SU-DHL-6 (cell line): ENCODE measurements at regions not wholly inside any gene's neighbourhood (a gene's known extent, or its start where the extent isn't known, plus 50 kb on each side); places are given as distances from the start of the nearest gene placed in this dataset.

ENCODE experiments used
- H2AFZ ChIP-seq: fragments of 200-600 bp; sonication (generic); 2 replicates; pipeline ENCODE4 v1.6.1; 2014; ENCODE audit warnings: low read depth, mild to moderate bottlenecking, moderate library complexity, mixed read lengths, antibody characterized with exemption, low read length; ENCODE audit not compliant: severe bottlenecking
- H3F3A ChIP-seq: fragments of 200-600 bp; shearing (Covaris generic); 2 replicates; pipeline ENCODE4 v1.6.0; 2016; ENCODE audit warnings: antibody characterized with exemption, mild to moderate bottlenecking; ENCODE audit not compliant: insufficient read depth
- H3K27ac ChIP-seq: fragments of 200-600 bp; sonication (generic); 2 replicates; pipeline ENCODE4 v1.5.1; 2016; ENCODE audit warnings: low read depth, mild to moderate bottlenecking, low read length, moderate library complexity, mixed read lengths
- H3K27me3 ChIP-seq: fragments of 200-600 bp; sonication (generic), shearing (Covaris generic); 2 replicates; pipeline ENCODE4 v1.6.0; 2014; ENCODE audit warnings: mild to moderate bottlenecking, low read length
- H3K36me3 ChIP-seq: fragments of 200-600 bp; sonication (generic); 2 replicates; pipeline ENCODE4 v1.6.1; 2014; ENCODE audit warnings: mild to moderate bottlenecking, low read length, mixed read lengths
- H3K4me2 ChIP-seq: fragments of 300-600, 200-600 bp; shearing (Covaris generic), sonication (generic); 2 replicates; pipeline ENCODE4 v1.6.0; 2014; ENCODE audit warnings: low read length, low read depth, mild to moderate bottlenecking; ENCODE audit not compliant: poor library complexity, severe bottlenecking
- H3K4me3 ChIP-seq: fragments of 200-600 bp; sonication (generic); 2 replicates; pipeline ENCODE4 v1.5.1; 2014; ENCODE audit warnings: antibody characterized with exemption, low read length, mild to moderate bottlenecking, mixed read lengths; ENCODE audit not compliant: insufficient read depth, poor library complexity, severe bottlenecking
- H3K79me2 ChIP-seq: fragments of 200-600 bp; sonication (generic); 2 replicates; pipeline ENCODE4 v1.6.1; 2014; ENCODE audit warnings: mild to moderate bottlenecking, low read length, moderate library complexity; ENCODE audit not compliant: insufficient read depth
- H3K9ac ChIP-seq: fragments of 200-600 bp; sonication (generic); 2 replicates; pipeline ENCODE4 v1.7.0; 2014; ENCODE audit warnings: mild to moderate bottlenecking, low read length
- H3K9me2 ChIP-seq: fragments of 200-600 bp; sonication (generic); replicated peaks from 2 replicates; pipeline ENCODE4 v1.6.1; 2014; ENCODE audit warnings: low read length; ENCODE audit not compliant: insufficient read depth
- H3K9me3 ChIP-seq: fragments of 200-600 bp; sonication (generic); 2 replicates; pipeline ENCODE4 v1.6.1; 2014; ENCODE audit warnings: low read length, mixed read lengths; ENCODE audit not compliant: insufficient read depth
- H4K20me1 ChIP-seq: fragments of 200-600 bp; sonication (generic); 2 replicates; pipeline ENCODE4 v1.6.1; 2014; ENCODE audit warnings: low read depth, mild to moderate bottlenecking, antibody characterized with exemption, low read length, moderate library complexity, mixed read lengths
- CTCF ChIP-seq: fragments of 200-600 bp; sonication (generic); IDR thresholded peaks from one replicate; pipeline ENCODE4 v1.5.1; 2017; ENCODE audit warnings: antibody characterized with exemption, mild to moderate bottlenecking, low read length, moderate library complexity; ENCODE audit not compliant: insufficient read depth, poor library complexity, severe bottlenecking
- EZH2phosphoT487 ChIP-seq: fragments of 200-600 bp; sonication (generic), shearing (Covaris generic); conservative IDR thresholded peaks from 2 replicates; pipeline ENCODE4 v1.6.1; 2018; ENCODE audit warnings: mild to moderate bottlenecking, antibody characterized with exemption, low read length, moderate library complexity, mixed read lengths

- Histone ChIP-seq H3K36me3 (no peaks in the 10 kb centered on the region), H3K9me2 (no peaks in the 10 kb centered on the region), H3K9me3 (no peaks in the 10 kb centered on the region), H3F3A (no peaks in the 10 kb centered on the region), H3K79me2 (no peaks in the 10 kb centered on the region), H2AFZ (no peak overlapping the region), H3K4me3 (no peak overlapping the region), H3K27ac (no peak overlapping the region), H3K9ac (no peak overlapping the region), H4K20me1 (no peaks in the 10 kb centered on the region), H3K4me2 (no peak overlapping the region), H3K27me3 (no peaks in the 10 kb centered on the region)
- TF ChIP-seq EZH2phosphoT487, result no peak
- no peak for TF ChIP-seq CTCF
Measured at GRCh38 chr11:134863294-134863693, 451.3 kb upstream of the B3GAT1 start.

- Histone ChIP-seq H3K4me3 (no peak overlapping the region), H3K4me2 (no peak overlapping the region), H2AFZ (no peak overlapping the region), H3K9me3 (no peaks in the 10 kb centered on the region), H3K36me3 (no peaks in the 10 kb centered on the region), H3K27ac (no peak overlapping the region), H3K9me2 (no peaks in the 10 kb centered on the region), H4K20me1 (no peaks in the 10 kb centered on the region), H3K79me2 (no peaks in the 10 kb centered on the region), H3F3A (no peaks in the 10 kb centered on the region), H3K27me3 (no peaks in the 10 kb centered on the region), H3K9ac (no peak overlapping the region)
- TF ChIP-seq EZH2phosphoT487 (no peak), CTCF (no peak)
Measured at GRCh38 chr11:134862587-134863195, 450.6 kb upstream of the B3GAT1 start.

GRCh38 chr11:134862105-134862502 lies 450.1 kb upstream of the B3GAT1 start:
- H3K9me2 ChIP-seq, result no peaks in the 10 kb centered on the region
- no peaks in the 10 kb centered on the region for H4K20me1 ChIP-seq
- no peak overlapping the region for H2AFZ ChIP-seq
- no peak overlapping the region for H3K4me2 ChIP-seq
- no peaks in the 10 kb centered on the region for H3K36me3 ChIP-seq
- H3K27ac ChIP-seq, result no peak overlapping the region
- H3F3A ChIP-seq, result no peaks in the 10 kb centered on the region
- no peak for TF ChIP-seq CTCF
- H3K79me2 ChIP-seq, result no peaks in the 10 kb centered on the region
- H3K4me3 ChIP-seq, result no peak overlapping the region
- H3K9me3 ChIP-seq, result no peaks in the 10 kb centered on the region
- H3K9ac ChIP-seq, result no peak overlapping the region
- H3K27me3 ChIP-seq, result no peaks in the 10 kb centered on the region
